ENCODE measurements at regions not wholly inside any gene's neighbourhood (a gene's known extent, or its start where the extent isn't known, plus 50 kb on each side); places are given as distances from the start of the nearest gene placed in this dataset.

DNA sequence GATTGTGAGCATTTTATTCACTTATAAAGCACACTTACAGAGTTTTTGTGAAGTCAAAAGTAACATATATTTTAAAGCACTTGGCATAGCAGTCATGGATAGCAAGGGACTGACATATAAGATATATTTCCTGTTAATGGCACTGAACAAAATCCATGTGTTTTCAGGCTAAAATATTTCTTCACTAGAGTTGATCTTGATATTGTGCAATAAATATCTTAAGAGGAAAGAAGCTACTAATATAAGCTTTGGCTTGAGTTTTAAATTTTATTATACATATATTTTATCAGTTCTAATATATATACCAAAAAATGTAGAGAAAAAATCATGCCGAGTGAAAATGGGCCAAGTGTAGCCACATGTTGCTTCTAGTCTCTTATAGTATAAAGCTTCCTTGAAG is 189.7 kb upstream of the DPP10 start (continued):
- TF ChIP-seq PML (IDR thresholded peaks at IDR 0.05; ENCODE audit: low read length) (no peak), KAT2A (conservative IDR thresholded peaks at IDR 0.05; ENCODE audit: control insufficient read depth, low read depth, low read length) (no peak), SPI1 (IDR thresholded peaks at IDR 0.05; ENCODE audit: borderline replicate concordance, insufficient read depth, low read depth, low read length) (no peak), SUPT20H (IDR thresholded peaks at IDR 0.05; ENCODE audit: borderline replicate concordance, control insufficient read depth, low read depth, low read length) (no peak), CREM (IDR thresholded peaks at IDR 0.05; ENCODE audit: low read depth) (no peak), HCFC1 (IDR thresholded peaks at IDR 0.05; ENCODE audit: low read length) (no peak)
- TF ChIP-seq, protein P1, sequence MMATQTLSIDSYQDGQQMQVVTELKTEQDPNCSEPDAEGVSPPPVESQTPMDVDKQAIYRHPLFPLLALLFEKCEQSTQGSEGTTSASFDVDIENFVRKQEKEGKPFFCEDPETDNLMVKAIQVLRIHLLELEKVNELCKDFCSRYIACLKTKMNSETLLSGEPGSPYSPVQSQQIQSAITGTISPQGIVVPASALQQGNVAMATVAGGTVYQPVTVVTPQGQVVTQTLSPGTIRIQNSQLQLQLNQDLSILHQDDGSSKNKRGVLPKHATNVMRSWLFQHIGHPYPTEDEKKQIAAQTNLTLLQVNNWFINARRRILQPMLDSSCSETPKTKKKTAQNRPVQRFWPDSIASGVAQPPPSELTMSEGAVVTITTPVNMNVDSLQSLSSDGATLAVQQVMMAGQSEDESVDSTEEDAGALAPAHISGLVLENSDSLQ (IDR thresholded peaks at IDR 0.05): no peak

DNA sequence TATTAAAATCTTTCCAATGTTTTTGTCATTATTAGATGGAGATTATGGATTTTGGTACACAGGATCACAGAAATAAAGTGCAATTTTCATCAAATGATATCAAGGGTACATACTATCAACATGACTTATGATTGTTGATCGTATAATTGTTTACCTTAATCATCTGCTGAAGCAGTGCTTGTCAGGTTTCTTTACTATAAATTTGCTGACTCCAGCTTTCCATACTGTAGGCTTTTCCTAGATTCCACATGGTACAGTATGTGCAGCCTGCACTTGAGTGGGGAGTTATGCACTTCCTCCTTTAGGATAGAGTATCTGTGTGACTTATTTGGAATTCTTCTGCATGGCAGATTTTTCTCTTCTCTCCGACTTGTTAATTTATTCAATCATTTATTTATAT is 187.6 kb upstream of the DPP10 start:
- no peak overlapping the region for H3K4me3 ChIP-seq
- ChIA-PET CTCF (no interaction called here), SMC1A (ENCODE audit: uncharacterized antibody, unreplicated experiment) (no interaction called here), RAD21 (ENCODE audit: unreplicated experiment) (no interaction called here), POLR2A (no interaction called here)
- in situ Hi-C loops (cut with MboI) (no loop called here), intact Hi-C loops (cut with micrococcal nuclease; ENCODE audit: unreplicated experiment) (no loop called here)
- WGBS (ENCODE audit: insufficient coverage, insufficient replicate concordance, low lambda C conversion rate, missing lambda C conversion rate): 0% methylated on average over 2 of the region's 2 CpGs
- no peak overlapping the region for H2AFZ ChIP-seq (ENCODE audit: control insufficient read depth, low read depth, low read length)
- ATAC-seq (no peak), FAIRE-seq (no peak), DNase-seq (ENCODE audit: low read depth, low spot score) (no peak)
- H3K9me3 ChIP-seq (replicated peaks; ENCODE audit: control insufficient read depth, insufficient read depth, low read length): no peaks in the 10 kb centered on the region
- no peak overlapping the region for H3K4me2 ChIP-seq (ENCODE audit: control insufficient read depth, insufficient read depth)
- H3K4me1 ChIP-seq (ENCODE audit: control insufficient read depth, insufficient read depth, low read length): no peaks in the 10 kb centered on the region
- no TSS peak for BruUV-seq (replicated peaks)
- H4K20me1 ChIP-seq (ENCODE audit: control insufficient read depth, insufficient read depth): no peaks in the 10 kb centered on the region
- H3K79me2 ChIP-seq (ENCODE audit: control insufficient read depth, insufficient read depth, low read length): no peaks in the 10 kb centered on the region
- no peak overlapping the region for H3K27ac ChIP-seq (ENCODE audit: control insufficient read depth, insufficient read depth)
- H3K9ac ChIP-seq (ENCODE audit: control insufficient read depth, insufficient read depth, low read length): no peak overlapping the region
- H3K36me3 ChIP-seq (ENCODE audit: control insufficient read depth in 2 of 2, insufficient read depth in 2 of 2, low read length in 1 of 2): no peaks in the 10 kb centered on the region
- no peaks in the 10 kb centered on the region for H3K27me3 ChIP-seq (replicated peaks in 1 of 2; ENCODE audit: control insufficient read depth in 2 of 2, insufficient read depth in 2 of 2, low read length in 1 of 2)
- TF ChIP-seq, protein P2, sequence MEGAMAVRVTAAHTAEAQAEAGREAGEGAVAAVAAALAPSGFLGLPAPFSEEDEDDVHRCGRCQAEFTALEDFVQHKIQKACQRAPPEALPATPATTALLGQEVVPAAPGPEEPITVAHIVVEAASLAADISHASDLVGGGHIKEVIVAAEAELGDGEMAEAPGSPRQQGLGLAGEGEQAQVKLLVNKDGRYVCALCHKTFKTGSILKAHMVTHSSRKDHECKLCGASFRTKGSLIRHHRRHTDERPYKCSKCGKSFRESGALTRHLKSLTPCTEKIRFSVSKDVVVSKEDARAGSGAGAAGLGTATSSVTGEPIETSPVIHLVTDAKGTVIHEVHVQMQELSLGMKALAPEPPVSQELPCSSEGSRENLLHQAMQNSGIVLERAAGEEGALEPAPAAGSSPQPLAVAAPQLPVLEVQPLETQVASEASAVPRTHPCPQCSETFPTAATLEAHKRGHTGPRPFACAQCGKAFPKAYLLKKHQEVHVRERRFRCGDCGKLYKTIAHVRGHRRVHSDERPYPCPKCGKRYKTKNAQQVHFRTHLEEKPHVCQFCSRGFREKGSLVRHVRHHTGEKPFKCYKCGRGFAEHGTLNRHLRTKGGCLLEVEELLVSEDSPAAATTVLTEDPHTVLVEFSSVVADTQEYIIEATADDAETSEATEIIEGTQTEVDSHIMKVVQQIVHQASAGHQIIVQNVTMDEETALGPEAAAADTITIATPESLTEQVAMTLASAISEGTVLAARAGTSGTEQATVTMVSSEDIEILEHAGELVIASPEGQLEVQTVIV (IDR thresholded peaks at IDR 0.05; ENCODE audit: borderline replicate concordance, partially characterized antibody): no peak
- TF ChIP-seq NFYB (IDR thresholded peaks at IDR 0.05; ENCODE audit: insufficient read depth, low read depth, low read length): no peak
- TF ChIP-seq, protein P3, sequence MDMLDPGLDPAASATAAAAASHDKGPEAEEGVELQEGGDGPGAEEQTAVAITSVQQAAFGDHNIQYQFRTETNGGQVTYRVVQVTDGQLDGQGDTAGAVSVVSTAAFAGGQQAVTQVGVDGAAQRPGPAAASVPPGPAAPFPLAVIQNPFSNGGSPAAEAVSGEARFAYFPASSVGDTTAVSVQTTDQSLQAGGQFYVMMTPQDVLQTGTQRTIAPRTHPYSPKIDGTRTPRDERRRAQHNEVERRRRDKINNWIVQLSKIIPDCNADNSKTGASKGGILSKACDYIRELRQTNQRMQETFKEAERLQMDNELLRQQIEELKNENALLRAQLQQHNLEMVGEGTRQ (IDR thresholded peaks at IDR 0.05; ENCODE audit: borderline replicate concordance, low read depth, low read length): no peak
- TF ChIP-seq, protein P4, sequence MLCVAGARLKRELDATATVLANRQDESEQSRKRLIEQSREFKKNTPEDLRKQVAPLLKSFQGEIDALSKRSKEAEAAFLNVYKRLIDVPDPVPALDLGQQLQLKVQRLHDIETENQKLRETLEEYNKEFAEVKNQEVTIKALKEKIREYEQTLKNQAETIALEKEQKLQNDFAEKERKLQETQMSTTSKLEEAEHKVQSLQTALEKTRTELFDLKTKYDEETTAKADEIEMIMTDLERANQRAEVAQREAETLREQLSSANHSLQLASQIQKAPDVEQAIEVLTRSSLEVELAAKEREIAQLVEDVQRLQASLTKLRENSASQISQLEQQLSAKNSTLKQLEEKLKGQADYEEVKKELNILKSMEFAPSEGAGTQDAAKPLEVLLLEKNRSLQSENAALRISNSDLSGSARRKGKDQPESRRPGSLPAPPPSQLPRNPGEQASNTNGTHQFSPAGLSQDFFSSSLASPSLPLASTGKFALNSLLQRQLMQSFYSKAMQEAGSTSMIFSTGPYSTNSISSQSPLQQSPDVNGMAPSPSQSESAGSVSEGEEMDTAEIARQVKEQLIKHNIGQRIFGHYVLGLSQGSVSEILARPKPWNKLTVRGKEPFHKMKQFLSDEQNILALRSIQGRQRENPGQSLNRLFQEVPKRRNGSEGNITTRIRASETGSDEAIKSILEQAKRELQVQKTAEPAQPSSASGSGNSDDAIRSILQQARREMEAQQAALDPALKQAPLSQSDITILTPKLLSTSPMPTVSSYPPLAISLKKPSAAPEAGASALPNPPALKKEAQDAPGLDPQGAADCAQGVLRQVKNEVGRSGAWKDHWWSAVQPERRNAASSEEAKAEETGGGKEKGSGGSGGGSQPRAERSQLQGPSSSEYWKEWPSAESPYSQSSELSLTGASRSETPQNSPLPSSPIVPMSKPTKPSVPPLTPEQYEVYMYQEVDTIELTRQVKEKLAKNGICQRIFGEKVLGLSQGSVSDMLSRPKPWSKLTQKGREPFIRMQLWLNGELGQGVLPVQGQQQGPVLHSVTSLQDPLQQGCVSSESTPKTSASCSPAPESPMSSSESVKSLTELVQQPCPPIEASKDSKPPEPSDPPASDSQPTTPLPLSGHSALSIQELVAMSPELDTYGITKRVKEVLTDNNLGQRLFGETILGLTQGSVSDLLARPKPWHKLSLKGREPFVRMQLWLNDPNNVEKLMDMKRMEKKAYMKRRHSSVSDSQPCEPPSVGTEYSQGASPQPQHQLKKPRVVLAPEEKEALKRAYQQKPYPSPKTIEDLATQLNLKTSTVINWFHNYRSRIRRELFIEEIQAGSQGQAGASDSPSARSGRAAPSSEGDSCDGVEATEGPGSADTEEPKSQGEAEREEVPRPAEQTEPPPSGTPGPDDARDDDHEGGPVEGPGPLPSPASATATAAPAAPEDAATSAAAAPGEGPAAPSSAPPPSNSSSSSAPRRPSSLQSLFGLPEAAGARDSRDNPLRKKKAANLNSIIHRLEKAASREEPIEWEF (IDR thresholded peaks at IDR 0.05; ENCODE audit: insufficient replicate concordance, low read depth, low read length): no peak
- no peak for TF ChIP-seq RB1 (IDR thresholded peaks at IDR 0.05; ENCODE audit: borderline replicate concordance)
- no peak for TF ChIP-seq GABPA (IDR thresholded peaks at IDR 0.05; ENCODE audit: low read depth)
- TF ChIP-seq RUNX3 (IDR thresholded peaks at IDR 0.05; ENCODE audit: low read length): no peak
